Caco-2 (cell line): ENCODE measurements at regions not wholly inside any gene's neighbourhood (a gene's known extent, or its start where the extent isn't known, plus 50 kb on each side); places are given as distances from the start of the nearest gene placed in this dataset.

ENCODE experiments used
- BruUV-seq: library from RNA; stranded (reverse); fragments of 400-500 nt; replicated peaks from 2 replicates; lab custom pipeline; 2021; lab: Mats Ljungman, UMichigan
- CTCF ChIA-PET: fragments of 300-600 bp; sonication (Branson Sonifier 250); formaldehyde crosslinking; loops from one replicate; lab custom pipeline; 2022; ENCODE audit warnings: antibody characterized with exemption; lab: Charles Lee
- POLR2A ChIA-PET: fragments of 300-600 bp; sonication (Branson Sonifier 250); formaldehyde crosslinking; loops from one replicate; lab custom pipeline; 2022; ENCODE audit warnings: antibody characterized with exemption; lab: Charles Lee
- DNase-seq, 2 experiments: peaks; one replicate each; pipeline versions ENCODE4 v3.0.0 to v3.0.0-alpha.2; 2020 to 2022
- H3K27me3 ChIP-seq: replicated peaks from 2 replicates; pipeline ENCODE4 v1.6.0; 2011; ENCODE audit warnings: low read length; ENCODE audit not compliant: control insufficient read depth, insufficient read depth
- H3K36me3 ChIP-seq: 2 replicates; pipeline ENCODE4 v1.5.1; 2011; ENCODE audit warnings: low read length; ENCODE audit not compliant: control insufficient read depth, insufficient read depth
- H3K4me1 ChIP-seq: fragments of 250-450 bp; sonication (Bioruptor Pico); 2 replicates; pipeline ENCODE4 v1.5.1; 2020; ENCODE audit warnings: mild to moderate bottlenecking
- H3K4me3 ChIP-seq: 2 replicates; pipeline ENCODE4 v1.5.1; 2011; ENCODE audit warnings: low read depth, mild to moderate bottlenecking, control low read depth, low read length
- H3K9me3 ChIP-seq: fragments of 250-450 bp; sonication (Bioruptor Pico); 2 replicates; pipeline ENCODE4 v1.5.1; 2020; ENCODE audit warnings: mild to moderate bottlenecking, moderate library complexity
- H3K27ac Mint-ChIP-seq: one replicate; pipeline ENCODE4 v1.8.0; 2022; ENCODE audit warnings: mixed read lengths; ENCODE audit not compliant: unreplicated experiment
- H3K27me3 Mint-ChIP-seq: one replicate; pipeline ENCODE4 v1.8.0; 2022; ENCODE audit warnings: mixed read lengths; ENCODE audit not compliant: insufficient read depth, unreplicated experiment
- H3K36me3 Mint-ChIP-seq: one replicate; pipeline ENCODE4 v1.8.0; 2022; ENCODE audit warnings: mild to moderate bottlenecking, mixed read lengths; ENCODE audit not compliant: insufficient read depth, unreplicated experiment
- H3K4me1 Mint-ChIP-seq: one replicate; pipeline ENCODE4 v1.8.0; 2022; ENCODE audit warnings: low read depth, mixed read lengths; ENCODE audit not compliant: unreplicated experiment
- H3K4me3 Mint-ChIP-seq: one replicate; pipeline ENCODE4 v1.8.0; 2022; ENCODE audit warnings: mild to moderate bottlenecking, moderate library complexity, mixed read lengths; ENCODE audit not compliant: unreplicated experiment
- H3K9me3 Mint-ChIP-seq: one replicate; pipeline ENCODE4 v1.8.0; 2022; ENCODE audit warnings: mixed read lengths; ENCODE audit not compliant: unreplicated experiment
- CTCF ChIP-seq, 2 experiments: fragments of 200-600 bp in 1 of 2; IDR thresholded peaks; 1 replicate in 1 of 2; 2 replicates in 1 of 2; pipeline versions ENCODE4 v1.5.1 to v1.8.0; 2011 to 2022; ENCODE audit warnings: antibody characterized with exemption in 1 of 2, control low read depth in 1 of 2, inconsistent platforms in 1 of 2, low read depth in 1 of 2, low read length in 1 of 2, mild to moderate bottlenecking in 1 of 2, moderate library complexity in 1 of 2; ENCODE audit not compliant: insufficient read depth in 1 of 2, severe bottlenecking in 1 of 2, unreplicated experiment in 1 of 2
- intact Hi-C: fragments of 100-400 bp; cut with micrococcal nuclease; formaldehyde crosslinking; loops from one replicate; pipeline ENCODE4 v1.10.0; 2022; ENCODE audit not compliant: unreplicated experiment

GRCh38 chr2:207449642-207450165 is 80.1 kb upstream of the CREB1 start:
- no peaks in the 10 kb centered on the region for H3K4me1 ChIP-seq
- no peak overlapping the region for H3K4me3 Mint-ChIP-seq
- no peaks in the 10 kb centered on the region for H3K4me1 Mint-ChIP-seq
- peaks cover 30% of the 10 kb centered on the region for H3K27me3 Mint-ChIP-seq
- no peak for DNase-seq
- no TSS peak for BruUV-seq
- H3K27ac Mint-ChIP-seq, result no peak overlapping the region
- no peaks in the 10 kb centered on the region for H3K9me3 Mint-ChIP-seq
- no peaks in the 10 kb centered on the region for H3K36me3 Mint-ChIP-seq
- no peaks in the 10 kb centered on the region for H3K27me3 ChIP-seq
- intact Hi-C loops, result no loop called here
- TF ChIP-seq CTCF (IDR thresholded peaks at IDR 0.05; ENCODE audit: insufficient read depth in 1 of 2, low read depth in 1 of 2, low read length in 1 of 2, severe bottlenecking in 1 of 2, unreplicated experiment in 1 of 2), result no peak
- H3K36me3 ChIP-seq, result no peaks in the 10 kb centered on the region
- no peak overlapping the region for H3K4me3 ChIP-seq
- H3K9me3 ChIP-seq, result no peaks in the 10 kb centered on the region; the same call in 1 of the 2 replicates
- ChIA-PET CTCF (no interaction called here), POLR2A (no interaction called here)

GRCh38 chr2:207450186-207450585 is 79.6 kb upstream of the CREB1 start:
- Histone ChIP-seq H3K36me3 (no peaks in the 10 kb centered on the region), H3K27me3 (no peaks in the 10 kb centered on the region), H3K9me3 (no peaks in the 10 kb centered on the region; the same call in 1 of the 2 replicates), H3K4me3 (no peak overlapping the region), H3K4me1 (no peaks in the 10 kb centered on the region)
- DNase-seq, result no peak
- intact Hi-C loops, result no loop called here
- BruUV-seq, result no TSS peak
- Mint-ChIP-seq H3K4me1 (no peaks in the 10 kb centered on the region), H3K9me3 (no peaks in the 10 kb centered on the region), H3K27ac (no peak overlapping the region), H3K27me3 (peaks cover 30% of the 10 kb centered on the region), H3K4me3 (no peak overlapping the region), H3K36me3 (no peaks in the 10 kb centered on the region)
- ChIA-PET POLR2A (no interaction called here), CTCF (no interaction called here)
- no peak for TF ChIP-seq CTCF (IDR thresholded peaks at IDR 0.05; ENCODE audit: insufficient read depth in 1 of 2, low read depth in 1 of 2, low read length in 1 of 2, severe bottlenecking in 1 of 2, unreplicated experiment in 1 of 2)

GRCh38 chr2:207458582-207458981 is 71.2 kb upstream of the CREB1 start:
- ChIA-PET POLR2A (no interaction called here), CTCF (no interaction called here)
- H3K4me3 Mint-ChIP-seq, result no peak overlapping the region
- H3K36me3 Mint-ChIP-seq, result no peaks in the 10 kb centered on the region
- DNase-seq, result no peak
- H3K9me3 Mint-ChIP-seq, result no peaks in the 10 kb centered on the region
- Histone ChIP-seq H3K9me3 (no peaks in the 10 kb centered on the region), H3K36me3 (no peaks in the 10 kb centered on the region), H3K4me3 (no peak overlapping the region), H3K27me3 (no peaks in the 10 kb centered on the region), H3K4me1 (no peaks in the 10 kb centered on the region)
- BruUV-seq, result no TSS peak
- intact Hi-C loops, result no loop called here
- H3K27ac Mint-ChIP-seq, result no peak overlapping the region
- no peak for TF ChIP-seq CTCF (IDR thresholded peaks at IDR 0.05; ENCODE audit: insufficient read depth in 1 of 2, low read depth in 1 of 2, low read length in 1 of 2, severe bottlenecking in 1 of 2, unreplicated experiment in 1 of 2)
- H3K4me1 Mint-ChIP-seq, result no peaks in the 10 kb centered on the region
- H3K27me3 Mint-ChIP-seq, result peaks cover under 1% of the 10 kb centered on the region
